Transverse colon (tissue), 4 donors: ENCODE measurements at regions not wholly inside any gene's neighbourhood (a gene's known extent, or its start where the extent isn't known, plus 50 kb on each side); places are given as distances from the start of the nearest gene placed in this dataset.

Experiments used
- CTCF ChIP-seq, 5 experiments: fragments of 200-600 bp in 3 of 5; fragments of 450-650 bp in 2 of 5; sonication (generic) in 3 of 5; IDR thresholded peaks; 1 replicate in 2 of 5; 2 replicates in 3 of 5; pipeline ENCODE4 v1.5.1; 2016 to 2017; ENCODE audit warnings: antibody characterized with exemption in 5 of 5, inconsistent platforms in 3 of 5, mild to moderate bottlenecking in 2 of 5, moderate library complexity in 1 of 5
- POLR2AphosphoS5 ChIP-seq, 3 donors: sonication (generic); formaldehyde crosslinking; IDR thresholded peaks; one replicate each; pipeline ENCODE4 v1.6.1; 2016; ENCODE audit warnings: antibody characterized with exemption in 3 of 3

DNA sequence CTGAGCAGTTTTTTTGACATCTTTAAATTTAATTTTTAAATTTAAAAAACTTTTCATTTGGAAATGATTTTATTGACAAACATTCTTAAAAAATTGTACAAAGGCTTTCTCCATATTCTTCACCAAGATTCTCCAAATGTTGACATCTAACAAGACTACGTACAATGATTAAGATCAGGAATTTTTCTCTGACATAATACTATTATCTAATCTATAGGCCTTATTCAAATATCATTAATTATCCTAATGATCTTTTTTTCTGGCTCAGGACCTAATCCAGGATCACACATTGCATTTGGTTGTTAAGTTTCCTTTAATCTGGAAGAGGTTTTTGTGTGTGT lies 106.1 kb upstream of the OSMR start:
- TF ChIP-seq CTCF (IDR thresholded peaks at IDR 0.05): no peak
- TF ChIP-seq POLR2AphosphoS5 (IDR thresholded peaks at IDR 0.05): no peak
